ENCODE measurements at regions not wholly inside any gene's neighbourhood (a gene's known extent, or its start where the extent isn't known, plus 50 kb on each side); places are given as distances from the start of the nearest gene placed in this dataset.
A peak's percentile ranks its signal among the peaks of the same experiment; 100 is the strongest.
"Not testable (repeated sequence)": the region's sequence is repeated elsewhere in the genome, so short reads cannot be mapped to it uniquely, and the experiment has no call there.

GRCh38 chr15:70576696-70577095, 186.7 kb downstream of the UACA start:
- no peak for DNase-seq (ENCODE audit: low spot score)

GRCh38 chr15:70576276-70576675, 187.1 kb downstream of the UACA start:
- DNase-seq (ENCODE audit: low spot score), result no peak

DNA sequence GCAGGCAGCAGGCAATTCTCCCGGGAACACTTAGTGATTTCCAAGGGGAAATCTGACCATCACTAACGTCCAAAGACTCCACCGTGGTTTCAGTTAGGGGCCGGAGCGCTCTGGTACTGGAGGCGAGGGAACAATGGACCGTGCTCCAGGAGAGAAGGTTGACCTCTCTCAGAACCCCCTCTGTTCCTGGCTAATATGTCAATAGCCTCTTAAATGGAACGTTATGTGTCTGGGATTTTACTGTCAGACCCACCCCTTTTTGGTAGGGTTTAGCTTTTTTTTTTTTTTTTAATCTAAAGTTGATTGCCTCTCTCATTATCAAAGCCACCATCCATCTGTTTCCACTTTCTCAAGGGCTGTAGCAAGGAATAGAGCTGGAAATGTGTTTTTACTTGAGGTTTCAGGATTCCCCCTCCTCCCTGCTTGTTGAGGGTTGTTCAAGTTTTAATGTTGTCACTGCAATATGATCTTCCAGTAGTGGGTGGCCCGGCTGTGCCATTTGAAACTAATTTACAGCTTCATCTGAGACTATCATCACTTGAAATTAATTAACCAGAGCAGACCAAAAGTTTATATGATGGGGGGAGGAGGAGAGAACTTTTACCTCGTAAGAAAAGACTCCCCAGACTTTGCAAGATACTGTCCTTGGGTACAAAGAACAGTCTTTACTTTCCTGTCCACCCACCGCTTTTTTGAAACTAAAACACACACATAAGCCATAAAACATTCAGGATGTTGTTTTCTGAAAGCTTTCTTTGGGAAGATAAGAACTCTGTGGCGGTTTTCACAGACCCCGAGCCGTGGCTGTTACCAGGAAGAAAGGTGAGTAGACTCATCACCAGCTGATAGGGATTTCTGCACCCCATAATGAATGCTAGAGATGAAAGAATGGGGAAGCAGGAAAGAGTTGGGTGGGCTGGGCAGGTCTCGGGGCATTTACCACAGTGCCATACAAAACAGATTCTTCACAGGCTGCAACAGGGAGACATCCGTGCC, 187.8 kb downstream of the UACA start:
- no peak for DNase-seq (ENCODE audit: low spot score)

GRCh38 chr15:70574325-70574724, 189.0 kb downstream of the UACA start:
- not testable (repeated sequence) for DNase-seq (ENCODE audit: low spot score)

DNA sequence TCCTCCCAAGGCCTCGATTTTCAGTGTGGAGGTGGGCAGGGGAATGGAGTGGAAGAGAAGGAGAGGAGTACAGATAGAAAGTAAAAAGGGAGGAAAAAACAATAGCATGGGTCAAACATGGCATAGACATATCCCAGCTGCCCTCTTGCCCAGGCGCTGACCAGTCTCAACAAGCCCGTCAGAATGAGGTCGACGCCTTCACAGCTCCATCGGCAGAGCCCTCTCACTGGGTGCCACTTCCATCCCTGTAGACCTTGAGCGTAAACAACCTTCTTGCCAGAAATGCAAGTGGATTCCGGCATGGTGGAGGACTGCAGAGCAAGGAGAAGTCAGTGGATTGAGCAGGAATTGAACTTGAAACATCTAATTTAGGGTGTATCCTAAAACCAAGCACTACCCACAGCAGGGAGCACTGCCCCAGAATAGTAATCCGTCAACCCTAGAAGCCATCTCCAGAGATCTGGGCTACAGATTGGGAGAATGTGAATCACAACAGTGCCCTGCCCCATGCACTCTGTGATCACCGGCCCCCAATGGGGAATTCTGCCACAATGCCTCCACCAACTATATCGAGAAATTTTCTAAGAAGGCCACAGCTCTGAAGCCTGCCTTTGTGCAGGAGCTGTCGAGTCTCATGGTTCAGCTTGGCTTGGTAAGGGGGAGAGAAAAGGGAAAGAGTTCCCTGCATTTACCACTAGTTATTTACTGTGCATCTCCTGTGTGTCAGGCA, 190.1 kb downstream of the UACA start:
- DNase-seq (ENCODE audit: low spot score), result no peak

GRCh38 chr15:70569714-70570231, 193.6 kb downstream of the UACA start:
- DNase-seq (ENCODE audit: low spot score), result no peak

GRCh38 chr15:70569091-70569713, 194.2 kb downstream of the UACA start:
- DNase-seq (ENCODE audit: low spot score), result no peak

DNA sequence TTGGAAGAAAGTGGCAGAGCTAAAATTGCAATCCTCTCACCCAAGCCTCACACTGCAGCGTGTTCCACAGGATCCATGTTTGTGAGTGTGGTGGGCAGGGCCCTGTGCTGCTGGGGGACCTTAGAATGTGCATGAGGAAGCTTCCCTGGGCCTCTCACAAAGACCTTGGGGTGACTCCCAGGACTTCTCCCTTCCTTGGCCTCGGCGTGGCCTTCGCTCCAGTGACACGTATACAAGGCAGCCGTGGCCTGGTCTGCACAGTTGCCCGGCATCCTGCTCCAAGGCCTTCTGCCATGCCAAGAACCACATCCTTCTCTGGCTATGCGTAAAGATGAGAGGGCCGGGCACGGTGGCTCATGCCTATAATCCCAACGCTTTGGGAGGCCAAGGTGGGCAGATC, 196.4 kb downstream of the UACA start:
- peak; percentile 38 for DNase-seq (ENCODE audit: low spot score)

GRCh38 chr15:70566047-70566835, 197.1 kb downstream of the UACA start:
- peak; percentile 51 for DNase-seq (ENCODE audit: low spot score)

- peak; percentile 41 for DNase-seq (ENCODE audit: low spot score)
These were observed 199.7 kb downstream of the UACA start for GRCh38 chr15:70563561-70564095.

DNA sequence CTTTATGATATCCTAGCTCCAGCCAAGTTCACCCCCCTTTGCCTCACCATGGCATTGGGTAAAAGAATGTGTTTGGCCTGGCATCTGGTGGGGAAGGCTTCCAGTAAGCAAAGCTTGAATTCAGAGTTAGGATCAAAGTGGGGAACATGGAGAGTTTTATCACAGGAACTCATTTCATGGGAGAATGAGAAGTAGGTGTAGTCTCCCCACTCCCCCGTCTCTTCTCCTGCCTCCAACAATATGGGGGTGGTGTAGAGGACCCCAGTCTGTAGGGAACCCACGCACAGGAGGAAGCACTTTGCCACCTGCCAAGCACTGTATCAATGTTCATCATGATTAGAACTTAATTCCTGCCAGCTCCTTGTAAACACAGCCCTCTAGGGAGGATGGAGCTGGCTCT, 200.5 kb downstream of the UACA start:
- DNase-seq (ENCODE audit: low spot score), result peak; percentile 19

- DNase-seq (ENCODE audit: low spot score), result peak; percentile 31
These were observed 201.5 kb downstream of the UACA start for GRCh38 chr15:70561885-70562284.

GRCh38 chr15:70560617-70561328, 202.6 kb downstream of the UACA start:
- peak; percentile 28 for DNase-seq (ENCODE audit: low spot score)

DNA sequence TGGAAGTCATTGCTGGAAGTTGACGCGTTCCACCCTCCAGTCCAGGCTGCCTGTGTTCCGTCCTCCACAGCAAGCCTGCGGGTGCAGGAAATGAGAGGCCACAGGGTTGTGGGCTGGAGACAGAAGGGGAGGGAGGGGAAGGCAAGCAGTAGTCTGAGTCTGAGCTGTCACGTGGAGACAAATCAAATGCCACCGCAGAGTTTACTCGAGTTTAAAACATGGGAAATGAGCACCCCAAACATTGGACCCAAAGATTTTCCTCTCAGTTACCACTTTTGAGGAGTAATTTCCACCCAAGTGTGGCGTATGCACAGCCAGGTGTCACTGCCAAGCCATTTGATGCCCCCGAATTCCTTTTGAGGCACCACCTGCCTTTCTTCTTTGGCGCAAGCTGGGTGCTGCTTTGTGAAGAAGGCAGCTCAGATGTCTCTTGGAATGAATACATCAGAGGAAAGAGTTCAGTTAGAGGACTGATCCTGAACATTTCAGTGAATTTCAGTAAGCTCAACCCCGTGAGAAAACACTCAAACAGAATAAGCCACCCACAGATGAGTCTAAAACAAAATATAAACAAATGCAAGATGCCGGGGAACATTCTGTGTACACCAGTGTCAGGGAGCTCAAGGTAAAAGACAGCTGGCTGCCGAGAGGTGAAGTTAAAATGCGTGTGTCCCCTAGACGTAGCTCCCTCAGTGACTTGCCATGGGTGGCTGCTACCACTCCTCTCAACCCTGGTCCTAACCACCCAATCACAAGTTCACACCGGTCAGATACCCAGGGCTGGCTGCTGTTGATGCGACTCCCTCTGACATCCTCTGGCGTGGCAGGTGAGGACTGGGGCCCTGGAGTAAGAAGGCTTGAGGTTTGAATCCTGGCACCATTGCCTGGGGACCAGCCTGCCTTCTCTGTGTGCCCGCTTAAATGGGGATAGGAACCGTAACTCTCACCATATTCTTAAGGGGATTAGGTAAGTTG, 203.8 kb downstream of the UACA start:
- peak; percentile 32 for DNase-seq (ENCODE audit: low spot score)

GRCh38 chr15:70558406-70559264, 204.7 kb downstream of the UACA start:
- no peak for DNase-seq (ENCODE audit: low spot score)

GRCh38 chr15:70557521-70558258, 205.7 kb downstream of the UACA start:
- DNase-seq (ENCODE audit: low spot score), result no peak

DNA sequence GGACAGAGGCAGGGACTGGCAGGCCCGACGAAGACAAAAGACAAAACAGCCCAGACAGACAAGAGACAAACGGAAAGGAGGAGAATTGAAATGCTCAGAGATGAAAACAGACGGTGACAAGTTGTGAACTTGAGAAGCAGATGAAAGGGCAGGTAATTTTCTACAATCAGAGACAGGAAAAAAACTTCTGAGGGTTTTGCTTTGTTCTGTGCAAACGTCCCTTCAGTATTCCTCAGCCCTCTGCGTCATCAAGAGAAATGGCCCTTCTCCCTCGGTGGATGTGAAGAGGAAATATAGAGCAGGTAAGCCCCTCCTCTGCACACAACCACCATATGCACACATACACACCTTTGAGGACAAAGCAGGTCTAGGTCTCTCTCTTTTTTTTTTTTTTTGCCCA, 206.6 kb downstream of the UACA start:
- no peak for DNase-seq (ENCODE audit: low spot score)
